ENCODE measurements at regions not wholly inside any gene's neighbourhood (a gene's known extent, or its start where the extent isn't known, plus 50 kb on each side); places are given as distances from the start of the nearest gene placed in this dataset.

- 54 to 66% (median 59%) methylated on average over 3 of the region's 3 CpGs for WGBS, 5 donors
- DNase-seq, result no peak
- Histone ChIP-seq H3K9me3 (peaks cover 2 to 27% (median 17%) of the 10 kb centered on the region in 8 donors), H3K27me3 (replicated peaks in 1 of 7) (peaks cover 0 to 36% (median 7%) of the 10 kb centered on the region in 7 donors), H3K36me3 (no peaks in the 10 kb centered on the region), H3K4me1 (no peaks in the 10 kb centered on the region), H3K27ac (no peak overlapping the region), H3K4me3 (no peak overlapping the region)
- intact Hi-C loops (cut with DNase I; ENCODE audit: low total_unique reads), result no loop called here
- TF ChIP-seq POLR2AphosphoS5 (IDR thresholded peaks at IDR 0.05), result no peak
- no peak for TF ChIP-seq POLR2A (IDR thresholded peaks at IDR 0.05)
- no peak for TF ChIP-seq CTCF (IDR thresholded peaks at IDR 0.05 in 8 of 11, conservative IDR thresholded peaks at IDR 0.05 in 3 of 11)
Observed at GRCh38 chr1:115565791-115566190, 76.0 kb upstream of the VANGL1 start.

GRCh38 chr1:115565353-115565752 is 76.4 kb upstream of the VANGL1 start:
- peaks cover 2 to 27% (median 17%) of the 10 kb centered on the region in 8 donors for H3K9me3 ChIP-seq
- DNase-seq, result no peak
- H3K36me3 ChIP-seq, result no peaks in the 10 kb centered on the region
- H3K27me3 ChIP-seq (replicated peaks in 1 of 7), result peaks cover 0 to 36% (median 7%) of the 10 kb centered on the region in 7 donors
- no peak overlapping the region for H3K4me3 ChIP-seq
- H3K4me1 ChIP-seq, result no peaks in the 10 kb centered on the region
- intact Hi-C loops (cut with DNase I; ENCODE audit: low total_unique reads), result no loop called here
- WGBS, 5 donors, result 70 to 83% (median 76%) methylated on average over 3 of the region's 3 CpGs
- H3K27ac ChIP-seq, result no peak overlapping the region
- TF ChIP-seq POLR2A (IDR thresholded peaks at IDR 0.05), result no peak
- TF ChIP-seq POLR2AphosphoS5 (IDR thresholded peaks at IDR 0.05), result no peak
- TF ChIP-seq CTCF (IDR thresholded peaks at IDR 0.05 in 8 of 11, conservative IDR thresholded peaks at IDR 0.05 in 3 of 11), result no peak

- TF ChIP-seq POLR2A (IDR thresholded peaks at IDR 0.05), result no peak
- TF ChIP-seq POLR2AphosphoS5 (IDR thresholded peaks at IDR 0.05), result no peak
- no peak for TF ChIP-seq CTCF (IDR thresholded peaks at IDR 0.05 in 8 of 11, conservative IDR thresholded peaks at IDR 0.05 in 3 of 11)
- H3K27ac ChIP-seq, result no peak overlapping the region
- DNase-seq, result no peak
Observed at GRCh38 chr1:115564201-115564600, 77.6 kb upstream of the VANGL1 start.

GRCh38 chr1:115560027-115560426 is 81.7 kb upstream of the VANGL1 start:
- H3K4me1 ChIP-seq, result no peaks in the 10 kb centered on the region
- intact Hi-C loops (cut with DNase I; ENCODE audit: low total_unique reads), result no loop called here
- H3K4me3 ChIP-seq, result no peak overlapping the region
- H3K27me3 ChIP-seq (replicated peaks in 1 of 7), result peaks cover 0 to 34% (median 7%) of the 10 kb centered on the region in 7 donors
- no peak overlapping the region for H3K27ac ChIP-seq
- H3K36me3 ChIP-seq, result no peaks in the 10 kb centered on the region
- no peak for DNase-seq
- WGBS, 5 donors, result 61 to 88% (median 65%) methylated on average over 6 to 7 of the region's 7 CpGs
- H3K9me3 ChIP-seq, result peaks cover 0 to 3% (median 0%) of the 10 kb centered on the region in 8 donors
- no peak for TF ChIP-seq CTCF (IDR thresholded peaks at IDR 0.05 in 8 of 11, conservative IDR thresholded peaks at IDR 0.05 in 3 of 11)
- TF ChIP-seq POLR2AphosphoS5 (IDR thresholded peaks at IDR 0.05), result no peak
- TF ChIP-seq POLR2A (IDR thresholded peaks at IDR 0.05), result no peak

More at GRCh38 chr1:115564201-115564600, 77.6 kb upstream of the VANGL1 start:
- peaks cover 0 to 36% (median 7%) of the 10 kb centered on the region in 7 donors for H3K27me3 ChIP-seq (replicated peaks in 1 of 7)
- peaks cover 2 to 27% (median 17%) of the 10 kb centered on the region in 8 donors for H3K9me3 ChIP-seq
- no peaks in the 10 kb centered on the region for H3K36me3 ChIP-seq
- no peaks in the 10 kb centered on the region for H3K4me1 ChIP-seq
- 39 to 48% (median 44%) methylated on average over 25 of the region's 25 CpGs for WGBS, 5 donors
- no peak overlapping the region for H3K4me3 ChIP-seq
- intact Hi-C loops (cut with DNase I; ENCODE audit: low total_unique reads), result no loop called here
